ENCODE measurements at regions not wholly inside any gene's neighbourhood (a gene's known extent, or its start where the extent isn't known, plus 50 kb on each side); places are given as distances from the start of the nearest gene placed in this dataset.

DNA sequence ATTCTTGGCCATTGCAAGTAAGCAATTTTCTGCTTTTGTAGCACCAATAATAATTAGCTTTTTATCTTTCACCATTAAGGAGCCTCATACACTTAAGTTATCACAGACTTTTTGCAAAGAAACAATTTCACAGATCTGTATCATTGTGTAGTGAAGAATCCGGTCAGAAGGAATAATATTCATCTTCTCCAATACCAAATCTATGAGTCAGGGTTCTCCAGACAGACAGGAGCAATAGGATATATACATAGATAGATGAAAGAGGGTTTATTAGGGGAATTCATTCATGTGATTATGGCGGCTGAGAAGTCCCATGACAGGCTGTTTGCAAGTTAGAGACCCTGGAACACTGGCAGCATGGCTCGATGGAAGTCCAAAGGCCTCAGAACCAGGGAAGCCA is 82.9 kb upstream of the UBASH3B start:
- TF ChIP-seq GATA2 (IDR thresholded peaks at IDR 0.05; ENCODE audit: low read depth, low read length) (no peak), GATA3 (IDR thresholded peaks at IDR 0.05; ENCODE audit: low read depth, low read length) (no peak)

Measured in SH-SY5Y (cell line).